ENCODE measurements at regions not wholly inside any gene's neighbourhood (a gene's known extent, or its start where the extent isn't known, plus 50 kb on each side); places are given as distances from the start of the nearest gene placed in this dataset.

DNA sequence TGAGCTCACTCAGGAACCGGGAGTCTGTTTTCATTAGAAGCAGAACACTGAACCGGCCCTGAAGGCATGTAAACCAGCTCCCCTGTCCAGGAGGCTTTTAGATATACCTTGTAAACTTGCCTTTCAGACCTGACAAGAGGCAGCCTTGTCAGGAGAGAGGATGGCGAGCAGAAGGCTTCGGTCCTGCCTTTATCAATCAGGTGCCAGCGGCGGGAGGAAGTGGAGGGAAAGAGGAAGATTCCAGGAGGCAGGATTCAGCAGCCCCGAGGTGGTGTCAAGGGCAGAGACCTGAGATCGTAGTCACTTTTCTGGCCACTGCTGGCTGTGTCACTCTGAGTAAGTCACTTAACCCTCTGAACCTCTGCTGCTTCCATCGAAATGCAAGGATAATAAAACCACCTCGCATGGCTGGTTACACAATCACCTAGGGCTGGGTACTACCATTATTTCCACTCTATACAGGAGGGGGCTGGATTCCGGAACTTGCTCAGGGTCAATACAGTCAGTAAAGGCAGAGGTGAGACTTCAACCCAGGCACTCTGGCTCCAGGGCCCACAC lies 181.0 kb downstream of the CHST1 start:
- DNase-seq (ENCODE audit: low read depth), result no peak
- no peak overlapping the region for H3K4me3 ChIP-seq (ENCODE audit: low read depth, low read length)
- TF ChIP-seq, protein P1, sequence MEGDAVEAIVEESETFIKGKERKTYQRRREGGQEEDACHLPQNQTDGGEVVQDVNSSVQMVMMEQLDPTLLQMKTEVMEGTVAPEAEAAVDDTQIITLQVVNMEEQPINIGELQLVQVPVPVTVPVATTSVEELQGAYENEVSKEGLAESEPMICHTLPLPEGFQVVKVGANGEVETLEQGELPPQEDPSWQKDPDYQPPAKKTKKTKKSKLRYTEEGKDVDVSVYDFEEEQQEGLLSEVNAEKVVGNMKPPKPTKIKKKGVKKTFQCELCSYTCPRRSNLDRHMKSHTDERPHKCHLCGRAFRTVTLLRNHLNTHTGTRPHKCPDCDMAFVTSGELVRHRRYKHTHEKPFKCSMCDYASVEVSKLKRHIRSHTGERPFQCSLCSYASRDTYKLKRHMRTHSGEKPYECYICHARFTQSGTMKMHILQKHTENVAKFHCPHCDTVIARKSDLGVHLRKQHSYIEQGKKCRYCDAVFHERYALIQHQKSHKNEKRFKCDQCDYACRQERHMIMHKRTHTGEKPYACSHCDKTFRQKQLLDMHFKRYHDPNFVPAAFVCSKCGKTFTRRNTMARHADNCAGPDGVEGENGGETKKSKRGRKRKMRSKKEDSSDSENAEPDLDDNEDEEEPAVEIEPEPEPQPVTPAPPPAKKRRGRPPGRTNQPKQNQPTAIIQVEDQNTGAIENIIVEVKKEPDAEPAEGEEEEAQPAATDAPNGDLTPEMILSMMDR (IDR thresholded peaks at IDR 0.05; ENCODE audit: control insufficient read depth, extremely low read depth, insufficient read depth), result no peak

DNA sequence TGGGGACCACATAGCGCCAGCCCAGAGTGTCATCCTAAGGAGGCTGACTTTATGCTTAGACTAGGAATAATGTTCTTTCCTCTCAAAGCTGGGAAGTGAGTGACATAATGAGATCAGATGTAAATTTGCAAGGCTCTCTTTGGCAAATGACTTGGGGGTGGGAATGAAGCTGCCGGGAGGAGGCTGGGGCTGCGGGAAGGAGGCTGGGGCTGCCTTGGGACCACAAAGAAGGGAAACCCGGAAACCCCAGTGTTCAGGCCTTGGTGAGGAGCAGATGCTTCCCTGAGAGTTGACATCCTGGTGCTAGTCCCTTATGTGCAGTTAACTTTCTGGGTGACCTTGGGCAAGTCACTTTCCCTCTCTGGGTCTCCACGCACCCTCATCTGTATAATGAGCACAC lies 182.0 kb downstream of the CHST1 start:
- DNase-seq (ENCODE audit: low read depth), result no peak
- TF ChIP-seq, protein P1 (IDR thresholded peaks at IDR 0.05; ENCODE audit: control insufficient read depth, extremely low read depth, insufficient read depth), result no peak
- no peak overlapping the region for H3K4me3 ChIP-seq (ENCODE audit: low read depth, low read length)

- DNase-seq (ENCODE audit: low read depth), result no peak
- H3K4me3 ChIP-seq (ENCODE audit: low read depth, low read length), result no peak overlapping the region
- TF ChIP-seq, protein P1 (IDR thresholded peaks at IDR 0.05; ENCODE audit: control insufficient read depth, extremely low read depth, insufficient read depth), result no peak
These were observed 183.1 kb downstream of the CHST1 start for GRCh38 chr11:45482331-45482730.

GRCh38 chr11:45481026-45481425 lies 184.4 kb downstream of the CHST1 start:
- no peak overlapping the region for H3K4me3 ChIP-seq (ENCODE audit: low read depth, low read length)
- DNase-seq (ENCODE audit: low read depth), result no peak
- TF ChIP-seq, protein P1 (IDR thresholded peaks at IDR 0.05; ENCODE audit: control insufficient read depth, extremely low read depth, insufficient read depth), result no peak

DNA sequence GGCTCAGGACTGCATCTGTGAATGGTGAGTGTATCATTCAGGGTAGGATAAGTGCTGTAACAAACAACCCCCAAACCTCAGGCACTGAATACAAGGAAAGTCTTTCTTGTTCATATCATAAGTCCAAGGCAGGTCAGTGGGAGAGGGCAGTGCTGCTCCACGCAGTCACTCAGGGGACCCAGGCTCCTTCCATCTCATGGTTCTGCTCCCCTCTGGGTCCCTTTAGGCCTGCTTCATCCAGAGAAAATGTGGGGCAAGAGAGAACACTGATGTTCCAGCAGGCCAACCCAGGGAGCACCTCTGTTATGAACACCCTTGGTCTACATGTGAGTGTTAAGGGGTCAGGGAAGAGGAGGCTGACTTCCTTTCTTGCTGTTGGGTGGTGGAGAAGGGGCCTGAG lies 187.8 kb downstream of the CHST1 start:
- TF ChIP-seq, protein P1 (IDR thresholded peaks at IDR 0.05; ENCODE audit: control insufficient read depth, extremely low read depth, insufficient read depth), result no peak
- no peak for DNase-seq (ENCODE audit: low read depth)
- no peak overlapping the region for H3K4me3 ChIP-seq (ENCODE audit: low read depth, low read length)

- H3K4me3 ChIP-seq (ENCODE audit: low read depth, low read length), result no peak overlapping the region
- TF ChIP-seq, protein P1 (IDR thresholded peaks at IDR 0.05; ENCODE audit: control insufficient read depth, extremely low read depth, insufficient read depth), result no peak
- DNase-seq (ENCODE audit: low read depth), result no peak
These were observed 189.3 kb downstream of the CHST1 start for GRCh38 chr11:45476126-45476525.

DNA sequence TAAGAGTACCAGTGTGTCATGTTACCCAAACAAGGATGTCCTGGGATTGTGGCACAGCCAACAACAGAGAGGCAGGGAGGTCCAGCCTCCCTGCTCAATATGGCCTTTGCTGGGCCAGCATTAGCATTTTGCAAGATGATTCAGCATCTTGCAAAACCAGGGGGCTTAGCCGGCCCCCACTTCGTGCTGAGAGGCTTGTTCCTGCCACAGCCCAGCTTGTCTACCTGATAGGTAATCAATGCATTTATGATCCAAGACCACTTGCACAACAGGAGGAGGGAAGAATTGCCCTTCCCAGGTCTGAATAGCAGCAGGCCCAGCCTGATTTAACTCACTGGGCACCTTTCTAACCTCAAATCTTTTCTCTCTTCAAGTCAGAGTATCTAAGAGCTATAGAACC lies 189.0 kb upstream of the SYT13 start:
- H3K4me3 ChIP-seq (ENCODE audit: low read depth, low read length), result no peak overlapping the region
- TF ChIP-seq, protein P1 (IDR thresholded peaks at IDR 0.05; ENCODE audit: control insufficient read depth, extremely low read depth, insufficient read depth), result no peak
- DNase-seq (ENCODE audit: low read depth), result no peak

Measured in LNCaP clone FGC (cell line).